GM10248 (cell line): ENCODE measurements at regions not wholly inside any gene's neighbourhood (a gene's known extent, or its start where the extent isn't known, plus 50 kb on each side); places are given as distances from the start of the nearest gene placed in this dataset.

Source experiments
- CTCF ChIA-PET: fragments of 300-600 bp; sonication (Branson Sonifier 250); formaldehyde crosslinking; extraction: SDS; loops from one replicate; lab custom pipeline; 2021; ENCODE audit warnings: antibody characterized with exemption; lab: Yijun Ruan, JAX
- POLR2A ChIA-PET: fragments of 350-650 bp; sonication (Branson Sonifier 250); formaldehyde crosslinking; extraction: SDS; loops from one replicate; lab custom pipeline; 2020; ENCODE audit warnings: antibody characterized with exemption; lab: Yijun Ruan, JAX
- DNase-seq: peaks from one replicate; pipeline ENCODE4 v3.0.0; 2012; ENCODE audit errors: extremely low spot score
- TF ChIP-seq, protein P1 (sequence below): IDR thresholded peaks from 2 replicates; pipeline ENCODE4 v1.5.1; 2012; ENCODE audit warnings: mild to moderate bottlenecking, low read depth; ENCODE audit errors: extremely low read depth, missing control alignments, control extremely low read depth

- no peak for DNase-seq
- TF ChIP-seq, protein P1, sequence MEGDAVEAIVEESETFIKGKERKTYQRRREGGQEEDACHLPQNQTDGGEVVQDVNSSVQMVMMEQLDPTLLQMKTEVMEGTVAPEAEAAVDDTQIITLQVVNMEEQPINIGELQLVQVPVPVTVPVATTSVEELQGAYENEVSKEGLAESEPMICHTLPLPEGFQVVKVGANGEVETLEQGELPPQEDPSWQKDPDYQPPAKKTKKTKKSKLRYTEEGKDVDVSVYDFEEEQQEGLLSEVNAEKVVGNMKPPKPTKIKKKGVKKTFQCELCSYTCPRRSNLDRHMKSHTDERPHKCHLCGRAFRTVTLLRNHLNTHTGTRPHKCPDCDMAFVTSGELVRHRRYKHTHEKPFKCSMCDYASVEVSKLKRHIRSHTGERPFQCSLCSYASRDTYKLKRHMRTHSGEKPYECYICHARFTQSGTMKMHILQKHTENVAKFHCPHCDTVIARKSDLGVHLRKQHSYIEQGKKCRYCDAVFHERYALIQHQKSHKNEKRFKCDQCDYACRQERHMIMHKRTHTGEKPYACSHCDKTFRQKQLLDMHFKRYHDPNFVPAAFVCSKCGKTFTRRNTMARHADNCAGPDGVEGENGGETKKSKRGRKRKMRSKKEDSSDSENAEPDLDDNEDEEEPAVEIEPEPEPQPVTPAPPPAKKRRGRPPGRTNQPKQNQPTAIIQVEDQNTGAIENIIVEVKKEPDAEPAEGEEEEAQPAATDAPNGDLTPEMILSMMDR: no peak
- ChIA-PET CTCF (no interaction called here), POLR2A (interaction anchor here (0.6 kb wide), 1 partner anchor 821 kb away, joined by 3 read pairs; no protein-coding TSS in a partner anchor)
These were observed 78.7 kb downstream of the CEBPB start for GRCh38 chr20:50269091-50270033.

- no peak for DNase-seq
- TF ChIP-seq, protein P1: no peak
- POLR2A ChIA-PET: interaction anchor here (0.6 kb wide), 1 partner anchor 820 kb away, joined by 3 read pairs; no protein-coding TSS in a partner anchor
- CTCF ChIA-PET: no interaction called here
These were observed 79.4 kb downstream of the CEBPB start for GRCh38 chr20:50270034-50270395.

DNA sequence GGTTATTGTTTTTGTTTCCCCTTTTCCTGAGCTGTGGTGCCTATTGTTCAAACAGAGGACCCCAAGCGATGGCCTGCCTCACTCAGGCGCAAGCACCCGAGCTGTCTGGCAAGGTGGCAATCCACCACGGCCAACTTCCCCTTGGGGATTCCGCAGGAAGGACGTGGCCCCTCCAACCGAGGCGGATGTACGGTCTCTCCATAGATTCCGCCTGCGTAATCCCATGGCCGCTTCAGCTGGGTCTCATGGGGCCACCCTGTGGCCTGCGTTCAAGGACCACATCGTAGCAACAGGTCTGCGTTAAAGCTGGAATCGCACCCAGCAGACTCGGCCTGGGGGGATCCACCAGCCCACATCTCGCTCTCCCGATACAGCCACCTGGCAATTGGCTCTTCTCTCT, 79.9 kb downstream of the CEBPB start:
- DNase-seq: no peak
- CTCF ChIA-PET: no interaction called here
- TF ChIP-seq, protein P1: no peak
- POLR2A ChIA-PET: no interaction called here

GRCh38 chr20:50271176-50271575, 80.5 kb downstream of the CEBPB start:
- CTCF ChIA-PET: no interaction called here
- POLR2A ChIA-PET: no interaction called here

GRCh38 chr20:50271612-50272011, 81.0 kb downstream of the CEBPB start:
- DNase-seq: no peak
- POLR2A ChIA-PET: no interaction called here
- CTCF ChIA-PET: no interaction called here

More at GRCh38 chr20:50271176-50271575, 80.5 kb downstream of the CEBPB start:
- DNase-seq: no peak
- TF ChIP-seq, protein P1: no peak

GRCh38 chr20:50272030-50272723, 81.5 kb downstream of the CEBPB start:
- POLR2A ChIA-PET: no interaction called here
- CTCF ChIA-PET: interaction anchor here (1.4 kb wide), 1 partner anchor 11 kb away, joined by 4 read pairs; no protein-coding TSS in a partner anchor
- TF ChIP-seq, protein P1: no peak
- DNase-seq: no peak

More at GRCh38 chr20:50271612-50272011, 81.0 kb downstream of the CEBPB start:
- TF ChIP-seq, protein P1: no peak
